NT2/D1 (cell line): ENCODE measurements at regions not wholly inside any gene's neighbourhood (a gene's known extent, or its start where the extent isn't known, plus 50 kb on each side); places are given as distances from the start of the nearest gene placed in this dataset.

Experiments
- DNase-seq: peaks from one replicate; pipeline ENCODE4 v3.0.0-alpha.2; 2011; ENCODE audit warnings: low read depth, low spot score
- H3K27me3 ChIP-seq: 2 replicates; pipeline ENCODE4 v1.6.0; 2011; ENCODE audit warnings: mild to moderate bottlenecking; ENCODE audit not compliant: insufficient read length, insufficient read depth
- H3K36me3 ChIP-seq: 2 replicates; pipeline ENCODE4 v1.6.1; 2011; ENCODE audit warnings: mild to moderate bottlenecking, low read length, mixed read lengths; ENCODE audit not compliant: insufficient read depth, insufficient read length
- H3K4me1 ChIP-seq: 2 replicates; pipeline ENCODE4 v1.5.1; 2011; ENCODE audit not compliant: insufficient read depth, insufficient read length
- H3K4me3 ChIP-seq: 2 replicates; pipeline ENCODE4 v1.5.1; 2011; ENCODE audit warnings: low read depth; ENCODE audit not compliant: insufficient read length
- H3K9ac ChIP-seq: 2 replicates; pipeline ENCODE4 v1.6.0; 2011; ENCODE audit warnings: low read depth; ENCODE audit not compliant: insufficient read length
- H3K9me3 ChIP-seq: 2 replicates; pipeline ENCODE4 v1.5.1; 2011; ENCODE audit warnings: mild to moderate bottlenecking, low read length; ENCODE audit not compliant: insufficient read depth
- SUZ12 ChIP-seq: IDR thresholded peaks from 2 replicates; pipeline ENCODE4 v1.6.1; 2011; ENCODE audit not compliant: insufficient read length, insufficient read depth; ENCODE audit errors: extremely low read depth
- YY1 ChIP-seq: IDR thresholded peaks from 2 replicates; pipeline ENCODE4 v1.6.1; 2011; ENCODE audit not compliant: insufficient read length, insufficient read depth
- ZNF274 ChIP-seq: IDR thresholded peaks from 2 replicates; pipeline ENCODE4 v1.6.1; 2011; ENCODE audit warnings: mild to moderate bottlenecking, low read depth, low read length

- H3K9ac ChIP-seq = no peak overlapping the region
- no peak overlapping the region for H3K4me3 ChIP-seq
- H3K4me1 ChIP-seq = no peaks in the 10 kb centered on the region
- DNase-seq = no peak
- no peaks in the 10 kb centered on the region for H3K36me3 ChIP-seq
- TF ChIP-seq ZNF274 (no peak), SUZ12 (no peak), YY1 (no peak)
- H3K27me3 ChIP-seq = no peaks in the 10 kb centered on the region
- no peaks in the 10 kb centered on the region for H3K9me3 ChIP-seq
These were observed 123.5 kb upstream of the LAMA2 start for GRCh38 chr6:128759447-128759846.

- Histone ChIP-seq H3K4me3 (no peak overlapping the region), H3K9ac (no peak overlapping the region), H3K4me1 (no peaks in the 10 kb centered on the region), H3K27me3 (no peaks in the 10 kb centered on the region), H3K9me3 (no peaks in the 10 kb centered on the region), H3K36me3 (no peaks in the 10 kb centered on the region)
- no peak for TF ChIP-seq ZNF274
- no peak for TF ChIP-seq SUZ12
- no peak for TF ChIP-seq YY1
- DNase-seq = no peak
These were observed 125.0 kb upstream of the LAMA2 start for GRCh38 chr6:128757961-128758360.

DNA sequence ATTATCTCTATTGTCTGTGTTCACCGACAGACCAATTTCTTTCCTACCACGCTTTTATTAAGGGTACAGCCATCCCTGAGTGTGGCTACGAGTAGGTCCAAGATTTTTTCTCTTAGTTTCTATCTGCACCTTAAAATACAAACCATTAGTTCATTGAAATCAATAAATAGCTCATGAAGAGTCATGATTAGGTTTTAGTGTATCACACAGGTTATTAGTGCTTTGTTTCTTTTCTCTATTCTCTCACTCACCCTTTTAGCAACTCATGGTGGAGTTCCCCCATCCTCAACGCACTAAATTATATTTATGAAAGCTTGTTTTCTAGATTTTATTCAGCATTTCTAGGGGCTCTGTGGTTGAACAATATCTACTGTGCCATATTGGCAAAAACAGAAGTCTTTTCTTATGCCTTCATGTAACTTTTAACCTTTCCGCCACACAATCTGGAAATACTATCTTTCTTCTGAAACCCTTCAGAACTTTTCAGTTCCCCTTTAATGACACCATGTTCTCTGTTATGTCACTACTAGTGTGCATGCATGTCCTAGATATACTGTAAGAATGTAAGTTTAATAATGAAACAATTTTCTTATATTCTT, 128.2 kb upstream of the LAMA2 start:
- H3K4me3 ChIP-seq = no peak overlapping the region
- no peaks in the 10 kb centered on the region for H3K27me3 ChIP-seq
- H3K9me3 ChIP-seq = no peaks in the 10 kb centered on the region
- no peak overlapping the region for H3K9ac ChIP-seq
- no peaks in the 10 kb centered on the region for H3K4me1 ChIP-seq
- no peaks in the 10 kb centered on the region for H3K36me3 ChIP-seq
- DNase-seq = no peak
- TF ChIP-seq ZNF274 = no peak

DNA sequence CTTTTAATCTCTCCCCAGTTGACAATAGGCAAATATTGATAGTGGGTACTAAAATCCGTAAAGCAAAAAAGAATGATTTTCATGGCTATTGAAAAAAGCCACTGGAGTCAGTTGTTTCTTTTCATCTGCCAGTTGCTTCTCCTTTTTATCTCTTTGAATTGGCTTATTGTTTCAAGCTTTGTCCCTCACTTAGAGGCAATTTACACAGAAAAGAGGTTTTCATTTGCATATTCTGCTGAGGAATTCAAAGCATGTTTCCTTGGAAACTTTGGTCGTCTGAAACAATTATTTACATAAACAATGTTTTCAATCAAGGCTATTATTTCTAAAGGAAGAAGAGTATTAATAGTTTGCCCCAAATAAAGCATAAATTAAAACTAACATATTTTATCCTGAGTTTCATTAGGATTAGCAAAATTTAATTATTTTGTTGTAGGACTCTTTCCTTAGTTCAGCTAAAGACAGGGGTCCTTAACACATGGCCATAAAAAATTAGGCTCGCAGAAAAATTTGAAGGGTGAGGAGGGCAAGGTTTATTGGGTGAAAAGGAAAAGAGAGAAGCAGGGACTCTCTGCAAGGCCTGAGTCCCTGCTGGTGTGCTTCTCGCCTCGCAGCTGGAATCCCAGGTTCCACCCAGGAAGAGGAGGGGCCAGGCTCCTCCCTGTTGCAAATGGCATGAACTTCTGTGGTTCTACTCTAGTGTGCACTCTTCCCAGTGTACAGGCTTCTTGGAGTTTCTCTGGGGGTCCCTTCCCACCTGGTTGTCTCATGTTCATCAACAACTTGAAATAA, 138.8 kb upstream of the LAMA2 start:
- Histone ChIP-seq H3K27me3 (no peaks in the 10 kb centered on the region), H3K9me3 (peaks cover 36% of the 10 kb centered on the region), H3K36me3 (no peaks in the 10 kb centered on the region), H3K4me1 (no peaks in the 10 kb centered on the region), H3K9ac (no peak overlapping the region), H3K4me3 (no peak overlapping the region)
- peak; percentile 54 for DNase-seq
- no peak for TF ChIP-seq YY1
- TF ChIP-seq SUZ12 = no peak
- no peak for TF ChIP-seq ZNF274

GRCh38 chr6:128742900-128743299, 140.0 kb upstream of the LAMA2 start:
- Histone ChIP-seq H3K4me3 (no peak overlapping the region), H3K9me3 (peaks cover 36% of the 10 kb centered on the region), H3K4me1 (no peaks in the 10 kb centered on the region), H3K27me3 (no peaks in the 10 kb centered on the region), H3K36me3 (no peaks in the 10 kb centered on the region), H3K9ac (no peak overlapping the region)
- no peak for DNase-seq
- TF ChIP-seq YY1 (no peak), SUZ12 (no peak), ZNF274 (no peak)

GRCh38 chr6:128740951-128741350, 142.0 kb upstream of the LAMA2 start:
- H3K9ac ChIP-seq = no peak overlapping the region
- TF ChIP-seq ZNF274 = no peak
- TF ChIP-seq SUZ12 = no peak
- no peak for TF ChIP-seq YY1
- H3K36me3 ChIP-seq = no peaks in the 10 kb centered on the region
- H3K4me1 ChIP-seq = no peaks in the 10 kb centered on the region
- no peak for DNase-seq
- no peaks in the 10 kb centered on the region for H3K27me3 ChIP-seq
- H3K4me3 ChIP-seq = no peak overlapping the region
- H3K9me3 ChIP-seq = peaks cover 36% of the 10 kb centered on the region

DNA sequence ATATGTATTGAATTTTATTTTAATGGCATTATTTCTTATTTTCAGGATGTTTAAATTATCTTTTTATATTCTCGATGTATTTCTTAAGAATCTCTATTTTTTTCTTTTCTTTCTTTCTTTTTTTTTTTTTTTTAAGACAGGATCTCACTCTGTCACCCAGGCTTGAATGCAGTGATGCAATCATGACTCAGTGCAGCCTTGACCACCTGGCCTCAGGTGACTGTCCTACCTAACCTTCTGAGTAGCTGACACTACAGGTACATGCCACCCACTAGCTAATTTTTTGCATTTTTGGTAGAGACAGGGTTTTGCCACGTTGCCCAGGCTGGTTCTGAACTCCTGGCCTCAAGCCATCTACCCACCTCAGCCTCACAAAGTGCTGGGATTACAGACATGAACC, 143.8 kb upstream of the LAMA2 start:
- Histone ChIP-seq H3K36me3 (no peaks in the 10 kb centered on the region), H3K4me3 (no peak overlapping the region), H3K9me3 (peaks cover 20% of the 10 kb centered on the region), H3K9ac (no peak overlapping the region), H3K27me3 (no peaks in the 10 kb centered on the region), H3K4me1 (no peaks in the 10 kb centered on the region)
- no peak for DNase-seq
- TF ChIP-seq ZNF274 (no peak), SUZ12 (no peak), YY1 (no peak)
